ENCODE measurements at regions not wholly inside any gene's neighbourhood (a gene's known extent, or its start where the extent isn't known, plus 50 kb on each side); places are given as distances from the start of the nearest gene placed in this dataset.

- FAIRE-seq, result no peak
- Histone ChIP-seq H3K4me2 (ENCODE audit: insufficient read depth, low read length) (no peak overlapping the region), H3K9me3 (replicated peaks; ENCODE audit: control insufficient read depth, insufficient read depth, low read length) (no peaks in the 10 kb centered on the region), H4K20me1 (replicated peaks; ENCODE audit: control insufficient read depth, extremely low read depth, insufficient read depth, low read length) (no peaks in the 10 kb centered on the region), H3K36me3 (ENCODE audit: control insufficient read depth in 2 of 2, extremely low read depth in 1 of 2, insufficient read depth in 2 of 2, low read length in 2 of 2) (no peaks in the 10 kb centered on the region), H3K4me1 (ENCODE audit: control insufficient read depth, extremely low read depth, insufficient read depth, low read length) (no peaks in the 10 kb centered on the region), H3K4me3 (replicated peaks in 1 of 3; ENCODE audit: insufficient read depth in 1 of 3, low read depth in 1 of 3, low read length in 3 of 3) (no peak overlapping the region), H3K79me2 (ENCODE audit: control insufficient read depth, insufficient read depth, low read length) (no peaks in the 10 kb centered on the region), H3K27me3 (ENCODE audit: control insufficient read depth in 2 of 2, insufficient read depth in 2 of 2, low read length in 2 of 2) (no peaks in the 10 kb centered on the region), H3K9me1 (replicated peaks; ENCODE audit: control insufficient read depth, extremely low read depth, insufficient read depth, low read length) (no peaks in the 10 kb centered on the region), H3K9ac (replicated peaks; ENCODE audit: extremely low read depth, insufficient read depth, low read length) (no peak overlapping the region), H2AFZ (ENCODE audit: low read depth, low read length) (no peak overlapping the region), H3K27ac (ENCODE audit: insufficient read depth, low read depth, low read length) (no peak overlapping the region)
- intact Hi-C loops (cut with micrococcal nuclease) (no loop called here), dilution Hi-C loops (cut with MboI; ENCODE audit: extremely low pct_ligation_motif_present, low sequenced_read_pairs) (no loop called here)
- DNase-seq (ENCODE audit: low read depth, low spot score), result no peak
- BruUV-seq (replicated peaks), result no TSS peak
- ChIA-PET POLR2A (no interaction called here), CTCF (interaction anchor here (1.3 kb wide), 1 partner anchor 297 kb away, joined by 3 read pairs; no protein-coding TSS in a partner anchor)
- TF ChIP-seq MAX (IDR thresholded peaks at IDR 0.05; ENCODE audit: insufficient read depth, insufficient read length) (no peak), POLR2AphosphoS5 (IDR thresholded peaks at IDR 0.05; ENCODE audit: insufficient read depth, low read depth, low read length) (no peak), EZH2 (IDR thresholded peaks at IDR 0.05; ENCODE audit: borderline replicate concordance, low read depth, low read length, severe bottlenecking) (no peak), MYC (IDR thresholded peaks at IDR 0.05; ENCODE audit: low read depth, low read length) (no peak), CTCF (IDR thresholded peaks at IDR 0.05; ENCODE audit: extremely low read depth in 1 of 2, insufficient read depth in 1 of 2, low read depth in 1 of 2, low read length in 2 of 2) (no peak), JUN (IDR thresholded peaks at IDR 0.05; ENCODE audit: borderline replicate concordance, insufficient read depth, insufficient read length, low read depth) (no peak), FOS (IDR thresholded peaks at IDR 0.05; ENCODE audit: borderline replicate concordance, insufficient read depth, low read length) (no peak), POLR2A (IDR thresholded peaks at IDR 0.05; ENCODE audit: low read depth, low read length) (no peak), GATA2 (IDR thresholded peaks at IDR 0.05; ENCODE audit: insufficient read depth, insufficient read length, low read depth, low read length) (no peak)
Measured at GRCh38 chr20:57950764-57951485, 241.1 kb upstream of the PMEPA1 start.
